ENCODE measurements at regions not wholly inside any gene's neighbourhood (a gene's known extent, or its start where the extent isn't known, plus 50 kb on each side); places are given as distances from the start of the nearest gene placed in this dataset.

- no peak overlapping the region for H3K4me2 ChIP-seq (ENCODE audit: low read depth, low read length, poor library complexity, severe bottlenecking)
- TF ChIP-seq, protein P1, sequence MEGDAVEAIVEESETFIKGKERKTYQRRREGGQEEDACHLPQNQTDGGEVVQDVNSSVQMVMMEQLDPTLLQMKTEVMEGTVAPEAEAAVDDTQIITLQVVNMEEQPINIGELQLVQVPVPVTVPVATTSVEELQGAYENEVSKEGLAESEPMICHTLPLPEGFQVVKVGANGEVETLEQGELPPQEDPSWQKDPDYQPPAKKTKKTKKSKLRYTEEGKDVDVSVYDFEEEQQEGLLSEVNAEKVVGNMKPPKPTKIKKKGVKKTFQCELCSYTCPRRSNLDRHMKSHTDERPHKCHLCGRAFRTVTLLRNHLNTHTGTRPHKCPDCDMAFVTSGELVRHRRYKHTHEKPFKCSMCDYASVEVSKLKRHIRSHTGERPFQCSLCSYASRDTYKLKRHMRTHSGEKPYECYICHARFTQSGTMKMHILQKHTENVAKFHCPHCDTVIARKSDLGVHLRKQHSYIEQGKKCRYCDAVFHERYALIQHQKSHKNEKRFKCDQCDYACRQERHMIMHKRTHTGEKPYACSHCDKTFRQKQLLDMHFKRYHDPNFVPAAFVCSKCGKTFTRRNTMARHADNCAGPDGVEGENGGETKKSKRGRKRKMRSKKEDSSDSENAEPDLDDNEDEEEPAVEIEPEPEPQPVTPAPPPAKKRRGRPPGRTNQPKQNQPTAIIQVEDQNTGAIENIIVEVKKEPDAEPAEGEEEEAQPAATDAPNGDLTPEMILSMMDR (IDR thresholded peaks at IDR 0.05; ENCODE audit: insufficient read depth, low read length, poor library complexity, severe bottlenecking), result no peak
- no peak for TF ChIP-seq EZH2phosphoT487 (conservative IDR thresholded peaks at IDR 0.05; ENCODE audit: low read length)
These were observed 83.5 kb upstream of the LIMCH1 start for GRCh38 chr4:41454423-41454822.

GRCh38 chr4:41455206-41455605, 82.8 kb upstream of the LIMCH1 start:
- Histone ChIP-seq H2AFZ (ENCODE audit: low read depth, low read length, severe bottlenecking) (no peak overlapping the region), H3K9ac (ENCODE audit: low read length) (no peak overlapping the region), H4K20me1 (ENCODE audit: low read depth, low read length) (no peaks in the 10 kb centered on the region), H3K79me2 (ENCODE audit: insufficient read depth, low read length) (no peaks in the 10 kb centered on the region), H3K36me3 (ENCODE audit: low read length) (no peaks in the 10 kb centered on the region), H3K4me3 (ENCODE audit: insufficient read depth, low read length, poor library complexity, severe bottlenecking) (no peak overlapping the region), H3F3A (ENCODE audit: insufficient read depth) (no peaks in the 10 kb centered on the region), H3K27ac (ENCODE audit: low read depth, low read length) (no peak overlapping the region), H3K4me2 (ENCODE audit: low read depth, low read length, poor library complexity, severe bottlenecking) (no peak overlapping the region), H3K9me2 (replicated peaks; ENCODE audit: insufficient read depth, low read length) (no peaks in the 10 kb centered on the region), H3K27me3 (ENCODE audit: low read length) (no peaks in the 10 kb centered on the region), H3K9me3 (ENCODE audit: insufficient read depth, low read length) (no peaks in the 10 kb centered on the region)
- TF ChIP-seq, protein P1 (IDR thresholded peaks at IDR 0.05; ENCODE audit: insufficient read depth, low read length, poor library complexity, severe bottlenecking), result no peak
- no peak for TF ChIP-seq EZH2phosphoT487 (conservative IDR thresholded peaks at IDR 0.05; ENCODE audit: low read length)

More at GRCh38 chr4:41454423-41454822, 83.5 kb upstream of the LIMCH1 start:
- H2AFZ ChIP-seq (ENCODE audit: low read depth, low read length, severe bottlenecking), result no peak overlapping the region
- H3K79me2 ChIP-seq (ENCODE audit: insufficient read depth, low read length), result no peaks in the 10 kb centered on the region
- no peaks in the 10 kb centered on the region for H3F3A ChIP-seq (ENCODE audit: insufficient read depth)
- no peak overlapping the region for H3K9ac ChIP-seq (ENCODE audit: low read length)
- no peak overlapping the region for H3K27ac ChIP-seq (ENCODE audit: low read depth, low read length)
- no peaks in the 10 kb centered on the region for H3K9me2 ChIP-seq (replicated peaks; ENCODE audit: insufficient read depth, low read length)
- H3K9me3 ChIP-seq (ENCODE audit: insufficient read depth, low read length), result no peaks in the 10 kb centered on the region
- no peaks in the 10 kb centered on the region for H4K20me1 ChIP-seq (ENCODE audit: low read depth, low read length)
- no peaks in the 10 kb centered on the region for H3K27me3 ChIP-seq (ENCODE audit: low read length)
- no peaks in the 10 kb centered on the region for H3K36me3 ChIP-seq (ENCODE audit: low read length)
- no peak overlapping the region for H3K4me3 ChIP-seq (ENCODE audit: insufficient read depth, low read length, poor library complexity, severe bottlenecking)

DNA sequence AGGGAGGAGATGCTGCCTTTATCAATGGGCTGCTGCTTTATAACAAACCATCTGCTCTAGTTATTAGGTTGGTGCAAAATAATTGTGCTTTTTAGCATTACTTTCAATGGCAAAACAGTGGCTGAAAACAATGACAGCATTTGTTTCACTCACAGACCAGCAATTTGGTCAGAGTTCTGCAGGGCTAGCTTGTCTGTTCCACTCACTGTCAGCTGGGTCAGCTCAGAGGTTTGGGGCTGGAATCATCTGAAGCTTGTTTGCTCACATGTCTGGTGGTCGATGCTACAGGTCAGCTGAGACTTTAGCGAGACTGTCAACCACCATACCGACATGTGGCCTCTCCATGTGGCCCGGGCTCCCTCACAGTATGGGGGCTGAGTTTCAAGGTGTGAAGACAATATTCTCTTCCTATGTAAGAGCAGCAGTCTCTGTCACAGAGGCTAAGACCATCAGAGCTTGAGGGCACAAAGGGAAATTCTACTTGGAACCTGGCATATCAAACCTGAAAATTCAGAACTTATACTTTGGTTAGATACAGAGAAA, 81.3 kb upstream of the LIMCH1 start:
- no peak overlapping the region for H2AFZ ChIP-seq (ENCODE audit: low read depth, low read length, severe bottlenecking)
- H3K9me2 ChIP-seq (replicated peaks; ENCODE audit: insufficient read depth, low read length), result no peaks in the 10 kb centered on the region
- no peak overlapping the region for H3K4me2 ChIP-seq (ENCODE audit: low read depth, low read length, poor library complexity, severe bottlenecking)
- TF ChIP-seq EZH2phosphoT487 (conservative IDR thresholded peaks at IDR 0.05; ENCODE audit: low read length), result no peak
- TF ChIP-seq, protein P1 (IDR thresholded peaks at IDR 0.05; ENCODE audit: insufficient read depth, low read length, poor library complexity, severe bottlenecking), result no peak
- no peaks in the 10 kb centered on the region for H3K27me3 ChIP-seq (ENCODE audit: low read length)
- no peaks in the 10 kb centered on the region for H3K79me2 ChIP-seq (ENCODE audit: insufficient read depth, low read length)
- no peaks in the 10 kb centered on the region for H3K9me3 ChIP-seq (ENCODE audit: insufficient read depth, low read length)
- H3K27ac ChIP-seq (ENCODE audit: low read depth, low read length), result no peak overlapping the region
- H3K9ac ChIP-seq (ENCODE audit: low read length), result no peak overlapping the region
- no peaks in the 10 kb centered on the region for H3K36me3 ChIP-seq (ENCODE audit: low read length)
- H3K4me3 ChIP-seq (ENCODE audit: insufficient read depth, low read length, poor library complexity, severe bottlenecking), result no peak overlapping the region
- H4K20me1 ChIP-seq (ENCODE audit: low read depth, low read length), result no peaks in the 10 kb centered on the region
- no peaks in the 10 kb centered on the region for H3F3A ChIP-seq (ENCODE audit: insufficient read depth)
